BJ (cell line): ENCODE measurements at regions not wholly inside any gene's neighbourhood (a gene's known extent, or its start where the extent isn't known, plus 50 kb on each side); places are given as distances from the start of the nearest gene placed in this dataset.

Experiments
- CTCF ChIA-PET: fragments of 350-600 bp; formaldehyde crosslinking; extraction: SDS; loops from one replicate; lab custom pipeline; 2021; ENCODE audit warnings: antibody characterized with exemption, inconsistent platforms; lab: Yijun Ruan, JAX
- POLR2A ChIA-PET: fragments of 300-600 bp; sonication (Branson Sonifier 250); formaldehyde crosslinking; extraction: SDS; loops from one replicate; lab custom pipeline; 2021; ENCODE audit warnings: antibody characterized with exemption; lab: Charles Lee
- DNase-seq: peaks from one replicate; pipeline ENCODE4 v3.0.0-alpha.2; 2011; ENCODE audit warnings: low read depth
- H3K27me3 ChIP-seq: 2 replicates; pipeline ENCODE4 v1.6.0; 2011; ENCODE audit warnings: low read length; ENCODE audit not compliant: control insufficient read depth, insufficient read depth
- H3K36me3 ChIP-seq: 2 replicates; pipeline ENCODE4 v1.5.1; 2011; ENCODE audit warnings: low read length; ENCODE audit not compliant: control insufficient read depth, insufficient read depth
- H3K4me3 ChIP-seq: 2 replicates; pipeline ENCODE4 v1.5.1; 2011; ENCODE audit warnings: low read depth, mild to moderate bottlenecking, control low read depth, low read length
- TF ChIP-seq, protein P1 (sequence below): IDR thresholded peaks from 2 replicates; pipeline ENCODE4 v1.5.1; 2011; ENCODE audit warnings: low read depth, mild to moderate bottlenecking, control low read depth, inconsistent platforms, low read length, moderate library complexity; ENCODE audit not compliant: insufficient read depth

GRCh38 chr10:109723305-109723704 is 200.0 kb downstream of the XPNPEP1 start:
- H3K36me3 ChIP-seq, result no peaks in the 10 kb centered on the region
- ChIA-PET CTCF (no interaction called here), POLR2A (no interaction called here)
- DNase-seq, result no peak
- H3K27me3 ChIP-seq, result no peaks in the 10 kb centered on the region
- TF ChIP-seq, protein P1, sequence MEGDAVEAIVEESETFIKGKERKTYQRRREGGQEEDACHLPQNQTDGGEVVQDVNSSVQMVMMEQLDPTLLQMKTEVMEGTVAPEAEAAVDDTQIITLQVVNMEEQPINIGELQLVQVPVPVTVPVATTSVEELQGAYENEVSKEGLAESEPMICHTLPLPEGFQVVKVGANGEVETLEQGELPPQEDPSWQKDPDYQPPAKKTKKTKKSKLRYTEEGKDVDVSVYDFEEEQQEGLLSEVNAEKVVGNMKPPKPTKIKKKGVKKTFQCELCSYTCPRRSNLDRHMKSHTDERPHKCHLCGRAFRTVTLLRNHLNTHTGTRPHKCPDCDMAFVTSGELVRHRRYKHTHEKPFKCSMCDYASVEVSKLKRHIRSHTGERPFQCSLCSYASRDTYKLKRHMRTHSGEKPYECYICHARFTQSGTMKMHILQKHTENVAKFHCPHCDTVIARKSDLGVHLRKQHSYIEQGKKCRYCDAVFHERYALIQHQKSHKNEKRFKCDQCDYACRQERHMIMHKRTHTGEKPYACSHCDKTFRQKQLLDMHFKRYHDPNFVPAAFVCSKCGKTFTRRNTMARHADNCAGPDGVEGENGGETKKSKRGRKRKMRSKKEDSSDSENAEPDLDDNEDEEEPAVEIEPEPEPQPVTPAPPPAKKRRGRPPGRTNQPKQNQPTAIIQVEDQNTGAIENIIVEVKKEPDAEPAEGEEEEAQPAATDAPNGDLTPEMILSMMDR, result no peak
- H3K4me3 ChIP-seq, result no peak overlapping the region

GRCh38 chr10:109721453-109722064 is 201.8 kb downstream of the XPNPEP1 start:
- no peak overlapping the region for H3K4me3 ChIP-seq
- POLR2A ChIA-PET, result no interaction called here
- TF ChIP-seq, protein P1, result no peak
- DNase-seq, result no peak
- H3K36me3 ChIP-seq, result no peaks in the 10 kb centered on the region
- no peaks in the 10 kb centered on the region for H3K27me3 ChIP-seq
- CTCF ChIA-PET, result no interaction called here

- Histone ChIP-seq H3K36me3 (no peaks in the 10 kb centered on the region), H3K27me3 (no peaks in the 10 kb centered on the region), H3K4me3 (no peak overlapping the region)
- CTCF ChIA-PET, result no interaction called here
- POLR2A ChIA-PET, result no interaction called here
- TF ChIP-seq, protein P1, result no peak
- DNase-seq, result no peak
Measured at GRCh38 chr10:109706026-109706560, 217.2 kb downstream of the XPNPEP1 start.

DNA sequence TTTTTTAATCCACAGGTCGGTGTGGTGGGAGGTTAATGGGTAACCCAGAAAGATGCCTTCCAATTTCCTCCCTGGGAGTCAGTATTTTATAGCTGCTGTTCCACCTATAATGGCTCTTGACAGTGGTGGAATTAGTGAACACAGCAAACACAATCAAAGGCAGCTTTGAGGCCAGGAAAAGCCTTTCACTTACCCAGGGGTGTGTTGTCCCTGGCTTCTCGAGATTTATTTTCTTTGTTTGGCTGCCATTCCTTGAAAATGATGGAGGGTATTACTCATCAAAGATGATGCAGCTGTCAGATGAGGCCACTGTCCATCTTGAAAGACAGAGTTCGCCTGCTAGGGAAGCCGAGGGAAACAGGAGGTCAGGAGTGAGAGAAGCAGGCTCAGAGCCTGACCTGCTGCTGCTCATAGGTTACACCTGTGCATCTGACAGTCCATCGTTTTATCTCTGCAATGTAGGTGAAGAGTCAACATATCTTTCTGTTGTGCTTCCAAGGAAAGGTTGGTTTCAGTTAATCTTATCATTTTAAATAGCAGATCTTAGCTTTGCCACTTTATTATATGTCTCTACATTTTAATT is 221.6 kb downstream of the XPNPEP1 start:
- ChIA-PET CTCF (no interaction called here), POLR2A (no interaction called here)
- H3K4me3 ChIP-seq, result no peak overlapping the region
- H3K36me3 ChIP-seq, result no peaks in the 10 kb centered on the region
- TF ChIP-seq, protein P1, result no peak
- no peaks in the 10 kb centered on the region for H3K27me3 ChIP-seq
- no peak for DNase-seq

DNA sequence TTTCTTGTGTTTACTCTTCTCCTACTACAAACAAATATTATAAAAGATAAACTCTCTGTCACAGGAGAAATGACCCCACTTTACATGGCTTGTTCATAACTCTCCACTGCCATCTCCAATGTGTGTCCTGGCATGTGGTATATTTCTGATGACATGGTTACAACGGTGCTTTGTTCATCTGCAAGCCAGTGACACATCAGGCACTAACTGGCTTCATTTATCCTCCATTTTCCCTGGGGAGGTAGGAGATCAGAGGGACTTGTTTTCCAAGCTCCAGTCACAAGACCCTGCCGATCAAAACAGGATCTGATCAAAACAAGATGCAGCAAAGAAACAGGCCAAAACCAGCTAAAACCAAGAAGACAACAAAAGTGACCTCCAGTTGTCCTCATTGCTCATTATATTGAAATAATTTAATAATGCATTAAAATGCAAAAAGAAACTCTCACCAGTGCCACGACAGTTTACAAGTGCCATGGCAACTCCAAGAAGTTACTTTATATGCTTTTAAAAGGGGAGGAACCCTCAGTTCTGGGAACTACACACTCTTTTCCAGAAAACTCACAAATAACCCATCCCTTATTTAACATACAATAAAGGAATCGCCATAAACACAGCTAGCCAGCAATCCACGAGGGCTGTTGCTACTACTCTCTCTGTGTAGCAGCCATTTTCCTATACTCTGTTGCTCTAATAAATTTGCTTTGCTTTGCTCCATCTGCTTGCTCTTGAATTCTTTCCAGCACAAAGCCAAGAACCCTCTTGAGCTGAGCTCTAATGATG is 224.2 kb downstream of the XPNPEP1 start:
- TF ChIP-seq, protein P1, result no peak
- Histone ChIP-seq H3K36me3 (no peaks in the 10 kb centered on the region), H3K27me3 (no peaks in the 10 kb centered on the region), H3K4me3 (no peak overlapping the region)
- no peak for DNase-seq
- ChIA-PET POLR2A (no interaction called here), CTCF (no interaction called here)
